Fibroblast of lung (primary cell): ENCODE measurements at regions not wholly inside any gene's neighbourhood (a gene's known extent, or its start where the extent isn't known, plus 50 kb on each side); places are given as distances from the start of the nearest gene placed in this dataset.
"Not testable (repeated sequence)": the region's sequence is repeated elsewhere in the genome, so short reads cannot be mapped to it uniquely, and the experiment has no call there.

Source experiments
- DNase-seq, 2 donors: peaks; one replicate each; pipeline versions ENCODE4 v3.0.0 to v3.0.0-alpha.2; 2010; ENCODE audit warnings: low read depth in 2 of 2
- H2AFZ ChIP-seq: 2 replicates; pipeline ENCODE4 v1.5.1; 2012; ENCODE audit warnings: low read length, control low read depth, inconsistent platforms
- H3K27ac ChIP-seq: 2 replicates; pipeline ENCODE4 v1.5.1; 2011; ENCODE audit warnings: low read length, control low read depth; ENCODE audit not compliant: insufficient read depth
- H3K27me3 ChIP-seq: 2 replicates; pipeline ENCODE4 v1.5.1; 2011; ENCODE audit warnings: mild to moderate bottlenecking, low read length; ENCODE audit not compliant: control insufficient read depth, insufficient read depth
- H3K36me3 ChIP-seq: 2 replicates; pipeline ENCODE4 v1.5.1; 2011; ENCODE audit warnings: low read length; ENCODE audit not compliant: control insufficient read depth, insufficient read depth
- H3K4me1 ChIP-seq: 2 replicates; pipeline ENCODE4 v1.5.1; 2011; ENCODE audit warnings: low read length; ENCODE audit not compliant: control insufficient read depth, insufficient read depth; ENCODE audit errors: extremely low read depth
- H3K4me2 ChIP-seq: 2 replicates; pipeline ENCODE4 v1.5.1; 2011; ENCODE audit warnings: low read length, control low read depth; ENCODE audit not compliant: insufficient read depth; ENCODE audit errors: extremely low read depth
- H3K4me3 ChIP-seq, 4 experiments: fragments of 200-600 bp in 1 of 4; sonication (generic) in 1 of 4; replicated peaks in 1 of 4; 2 replicates each; pipeline ENCODE4 v1.5.1; 2011 to 2016; ENCODE audit warnings: low read length in 4 of 4, low read depth in 3 of 4, mild to moderate bottlenecking in 3 of 4, control low read depth in 2 of 4, inconsistent platforms in 1 of 4, mixed read lengths in 1 of 4; ENCODE audit not compliant: insufficient read depth in 1 of 4; ENCODE audit errors: control extremely low read depth in 1 of 4
- H3K79me2 ChIP-seq: 2 replicates; pipeline ENCODE4 v1.5.1; 2012; ENCODE audit warnings: mild to moderate bottlenecking, low read length, inconsistent platforms; ENCODE audit not compliant: control insufficient read depth, insufficient read depth
- H3K9ac ChIP-seq: 2 replicates; pipeline ENCODE4 v1.5.1; 2011; ENCODE audit warnings: mild to moderate bottlenecking, low read length, control low read depth; ENCODE audit not compliant: insufficient read depth
- H3K9me3 ChIP-seq: 2 replicates; pipeline ENCODE4 v1.5.1; 2012; ENCODE audit warnings: low read depth, low read length; ENCODE audit not compliant: control insufficient read depth, insufficient read depth
- H4K20me1 ChIP-seq: 2 replicates; pipeline ENCODE4 v1.5.1; 2011; ENCODE audit warnings: low read length; ENCODE audit not compliant: control insufficient read depth, insufficient read depth; ENCODE audit errors: extremely low read depth
- CTCF ChIP-seq, 2 donors: IDR thresholded peaks in 1 of 2; conservative IDR thresholded peaks in 1 of 2; 1 replicate in 1 of 2; 2 replicates in 1 of 2; pipeline ENCODE4 v1.5.1; 2011 to 2012; ENCODE audit warnings: low read length in 2 of 2, control low read depth in 1 of 2, inconsistent platforms in 1 of 2, low read depth in 1 of 2, mild to moderate bottlenecking in 1 of 2
- EZH2 ChIP-seq: IDR thresholded peaks from 2 replicates; pipeline ENCODE4 v1.5.1; 2012; ENCODE audit warnings: low read length, control low read depth, mild to moderate bottlenecking; ENCODE audit errors: missing control alignments

- H3K4me2 ChIP-seq, result no peak overlapping the region
- H3K27ac ChIP-seq, result no peak overlapping the region
- H4K20me1 ChIP-seq, result no peaks in the 10 kb centered on the region
- no peak overlapping the region for H3K4me3 ChIP-seq
- no peaks in the 10 kb centered on the region for H3K4me1 ChIP-seq
- no peak overlapping the region for H3K9ac ChIP-seq
- TF ChIP-seq CTCF (conservative IDR thresholded peaks at IDR 0.05 in 1 of 2, IDR thresholded peaks at IDR 0.05 in 1 of 2; ENCODE audit: low read depth in 1 of 2, low read length in 2 of 2) (no peak), EZH2 (no peak)
- H2AFZ ChIP-seq, result no peak overlapping the region
- no peaks in the 10 kb centered on the region for H3K9me3 ChIP-seq
- no peaks in the 10 kb centered on the region for H3K36me3 ChIP-seq
- no peaks in the 10 kb centered on the region for H3K79me2 ChIP-seq
- no peaks in the 10 kb centered on the region for H3K27me3 ChIP-seq
- no peak for DNase-seq
Observed at GRCh38 chr3:152148579-152148978, 120.2 kb upstream of the MBNL1 start.

GRCh38 chr3:152149832-152150231, 118.9 kb upstream of the MBNL1 start:
- H3K27me3 ChIP-seq, result no peaks in the 10 kb centered on the region
- no peak overlapping the region for H3K4me3 ChIP-seq
- H4K20me1 ChIP-seq, result no peaks in the 10 kb centered on the region
- H3K79me2 ChIP-seq, result no peaks in the 10 kb centered on the region
- no peaks in the 10 kb centered on the region for H3K4me1 ChIP-seq
- H3K9me3 ChIP-seq, result no peaks in the 10 kb centered on the region
- no peak overlapping the region for H3K4me2 ChIP-seq
- no peak overlapping the region for H3K27ac ChIP-seq
- no peak overlapping the region for H3K9ac ChIP-seq
- H2AFZ ChIP-seq, result no peak overlapping the region
- no peaks in the 10 kb centered on the region for H3K36me3 ChIP-seq
- no peak for TF ChIP-seq CTCF (conservative IDR thresholded peaks at IDR 0.05 in 1 of 2, IDR thresholded peaks at IDR 0.05 in 1 of 2; ENCODE audit: low read depth in 1 of 2, low read length in 2 of 2)
- no peak for TF ChIP-seq EZH2
- DNase-seq, result peak in 1 of 2 donors; percentile 42

- TF ChIP-seq CTCF (conservative IDR thresholded peaks at IDR 0.05 in 1 of 2, IDR thresholded peaks at IDR 0.05 in 1 of 2; ENCODE audit: low read depth in 1 of 2, low read length in 2 of 2) (no peak), EZH2 (no peak)
- Histone ChIP-seq H3K4me2 (no peak overlapping the region), H3K9me3 (no peaks in the 10 kb centered on the region), H3K4me3 (no peak overlapping the region), H3K27me3 (no peaks in the 10 kb centered on the region), H3K9ac (no peak overlapping the region), H3K27ac (no peak overlapping the region), H3K79me2 (no peaks in the 10 kb centered on the region), H3K36me3 (no peaks in the 10 kb centered on the region), H3K4me1 (no peaks in the 10 kb centered on the region), H2AFZ (no peak overlapping the region), H4K20me1 (no peaks in the 10 kb centered on the region)
- peak in 1 of 2 donors; percentile 25 for DNase-seq
Observed at GRCh38 chr3:152151216-152151876, 117.4 kb upstream of the MBNL1 start.

GRCh38 chr3:152151877-152152765, 116.6 kb upstream of the MBNL1 start:
- not testable (repeated sequence) for H2AFZ ChIP-seq

More at GRCh38 chr3:152151877-152152765, 116.6 kb upstream of the MBNL1 start:
- H3K36me3 ChIP-seq, H3K27ac ChIP-seq, H3K79me2 ChIP-seq, H3K9me3 ChIP-seq, H3K4me1 ChIP-seq, DNase-seq, H3K9ac ChIP-seq, H3K4me2 ChIP-seq, H3K27me3 ChIP-seq, H4K20me1 ChIP-seq, H3K4me3 ChIP-seq: not testable (repeated sequence)
